ENCODE measurements at regions not wholly inside any gene's neighbourhood (a gene's known extent, or its start where the extent isn't known, plus 50 kb on each side); places are given as distances from the start of the nearest gene placed in this dataset.

- H3K4me1 Mint-ChIP-seq, result no peaks in the 10 kb centered on the region
- H3K9me3 Mint-ChIP-seq, result no peaks in the 10 kb centered on the region
- H3K27me3 Mint-ChIP-seq, result peaks cover 10% of the 10 kb centered on the region
- H3K4me3 Mint-ChIP-seq, result no peak overlapping the region
- no peak overlapping the region for H3K27ac Mint-ChIP-seq
- H3K36me3 Mint-ChIP-seq (ENCODE audit: low read depth), result no peaks in the 10 kb centered on the region
- no peak for ATAC-seq (replicated peaks)
Observed at GRCh38 chr3:110732420-110732819, 339.2 kb upstream of the NECTIN3 start.

- Mint-ChIP-seq H3K36me3 (ENCODE audit: low read depth) (no peaks in the 10 kb centered on the region), H3K4me1 (no peaks in the 10 kb centered on the region), H3K9me3 (no peaks in the 10 kb centered on the region), H3K4me3 (no peak overlapping the region), H3K27me3 (peaks cover 10% of the 10 kb centered on the region), H3K27ac (no peak overlapping the region)
- ATAC-seq (replicated peaks), result no peak
Observed at GRCh38 chr3:110733045-110733444, 338.6 kb upstream of the NECTIN3 start.

GRCh38 chr3:110734524-110734923 lies 337.1 kb upstream of the NECTIN3 start:
- H3K4me3 Mint-ChIP-seq, result no peak overlapping the region
- H3K9me3 Mint-ChIP-seq, result no peaks in the 10 kb centered on the region
- no peaks in the 10 kb centered on the region for H3K4me1 Mint-ChIP-seq
- H3K27me3 Mint-ChIP-seq, result peaks cover 10% of the 10 kb centered on the region
- no peak overlapping the region for H3K27ac Mint-ChIP-seq
- ATAC-seq (replicated peaks), result no peak
- H3K36me3 Mint-ChIP-seq (ENCODE audit: low read depth), result no peaks in the 10 kb centered on the region

GRCh38 chr3:110736332-110736731 lies 335.3 kb upstream of the NECTIN3 start:
- H3K27me3 Mint-ChIP-seq, result peaks cover 8% of the 10 kb centered on the region
- H3K4me3 Mint-ChIP-seq, result no peak overlapping the region
- no peak overlapping the region for H3K27ac Mint-ChIP-seq
- no peaks in the 10 kb centered on the region for H3K36me3 Mint-ChIP-seq (ENCODE audit: low read depth)
- no peaks in the 10 kb centered on the region for H3K9me3 Mint-ChIP-seq
- ATAC-seq (replicated peaks), result no peak
- H3K4me1 Mint-ChIP-seq, result no peaks in the 10 kb centered on the region

- no peaks in the 10 kb centered on the region for H3K4me1 Mint-ChIP-seq
- no peaks in the 10 kb centered on the region for H3K36me3 Mint-ChIP-seq (ENCODE audit: low read depth)
- no peak overlapping the region for H3K27ac Mint-ChIP-seq
- H3K9me3 Mint-ChIP-seq, result no peaks in the 10 kb centered on the region
- peaks cover 2% of the 10 kb centered on the region for H3K27me3 Mint-ChIP-seq
- no peak overlapping the region for H3K4me3 Mint-ChIP-seq
- no peak for ATAC-seq (replicated peaks)
Observed at GRCh38 chr3:110738531-110738930, 333.1 kb upstream of the NECTIN3 start.

GRCh38 chr3:110741891-110742290 lies 329.7 kb upstream of the NECTIN3 start:
- ATAC-seq (replicated peaks), result no peak
- Mint-ChIP-seq H3K27ac (no peak overlapping the region), H3K4me1 (no peaks in the 10 kb centered on the region), H3K4me3 (no peak overlapping the region), H3K9me3 (no peaks in the 10 kb centered on the region), H3K27me3 (peaks cover 2% of the 10 kb centered on the region), H3K36me3 (ENCODE audit: low read depth) (no peaks in the 10 kb centered on the region)

- Mint-ChIP-seq H3K27ac (no peak overlapping the region), H3K27me3 (peaks cover 2% of the 10 kb centered on the region), H3K36me3 (ENCODE audit: low read depth) (no peaks in the 10 kb centered on the region), H3K9me3 (no peaks in the 10 kb centered on the region), H3K4me3 (no peak overlapping the region), H3K4me1 (no peaks in the 10 kb centered on the region)
- ATAC-seq (replicated peaks), result no peak
Observed at GRCh38 chr3:110743202-110743601, 328.4 kb upstream of the NECTIN3 start.

GRCh38 chr3:110743984-110744383 lies 327.6 kb upstream of the NECTIN3 start:
- no peaks in the 10 kb centered on the region for H3K4me1 Mint-ChIP-seq
- H3K9me3 Mint-ChIP-seq, result no peaks in the 10 kb centered on the region
- H3K36me3 Mint-ChIP-seq (ENCODE audit: low read depth), result no peaks in the 10 kb centered on the region
- H3K27ac Mint-ChIP-seq, result no peak overlapping the region
- no peak for ATAC-seq (replicated peaks)
- H3K27me3 Mint-ChIP-seq, result peaks cover 2% of the 10 kb centered on the region
- H3K4me3 Mint-ChIP-seq, result no peak overlapping the region

GRCh38 chr3:110744723-110745122 lies 326.9 kb upstream of the NECTIN3 start:
- Mint-ChIP-seq H3K27ac (no peak overlapping the region), H3K36me3 (ENCODE audit: low read depth) (no peaks in the 10 kb centered on the region), H3K9me3 (no peaks in the 10 kb centered on the region), H3K4me1 (no peaks in the 10 kb centered on the region), H3K27me3 (peaks cover 2% of the 10 kb centered on the region), H3K4me3 (no peak overlapping the region)
- no peak for ATAC-seq (replicated peaks)

GRCh38 chr3:110749006-110749405 lies 322.6 kb upstream of the NECTIN3 start:
- Mint-ChIP-seq H3K4me1 (no peaks in the 10 kb centered on the region), H3K27me3 (no peaks in the 10 kb centered on the region), H3K9me3 (no peaks in the 10 kb centered on the region), H3K4me3 (no peak overlapping the region), H3K36me3 (ENCODE audit: low read depth) (no peaks in the 10 kb centered on the region), H3K27ac (no peak overlapping the region)
- no peak for ATAC-seq (replicated peaks)

GRCh38 chr3:110750201-110750600 lies 321.4 kb upstream of the NECTIN3 start:
- ATAC-seq (replicated peaks), result no peak
- no peak overlapping the region for H3K4me3 Mint-ChIP-seq
- H3K27ac Mint-ChIP-seq, result no peak overlapping the region
- H3K4me1 Mint-ChIP-seq, result no peaks in the 10 kb centered on the region
- no peaks in the 10 kb centered on the region for H3K36me3 Mint-ChIP-seq (ENCODE audit: low read depth)
- H3K27me3 Mint-ChIP-seq, result no peaks in the 10 kb centered on the region
- no peaks in the 10 kb centered on the region for H3K9me3 Mint-ChIP-seq

GRCh38 chr3:110752307-110752706 lies 319.3 kb upstream of the NECTIN3 start:
- no peak overlapping the region for H3K27ac Mint-ChIP-seq
- H3K27me3 Mint-ChIP-seq, result no peaks in the 10 kb centered on the region
- H3K4me1 Mint-ChIP-seq, result no peaks in the 10 kb centered on the region
- H3K4me3 Mint-ChIP-seq, result no peak overlapping the region
- no peak for ATAC-seq (replicated peaks)
- no peaks in the 10 kb centered on the region for H3K9me3 Mint-ChIP-seq
- no peaks in the 10 kb centered on the region for H3K36me3 Mint-ChIP-seq (ENCODE audit: low read depth)

- H3K4me3 Mint-ChIP-seq, result no peak overlapping the region
- H3K27me3 Mint-ChIP-seq, result no peaks in the 10 kb centered on the region
- no peak overlapping the region for H3K27ac Mint-ChIP-seq
- no peaks in the 10 kb centered on the region for H3K9me3 Mint-ChIP-seq
- no peak for ATAC-seq (replicated peaks)
- H3K36me3 Mint-ChIP-seq (ENCODE audit: low read depth), result no peaks in the 10 kb centered on the region
- no peaks in the 10 kb centered on the region for H3K4me1 Mint-ChIP-seq
Observed at GRCh38 chr3:110753516-110753915, 318.1 kb upstream of the NECTIN3 start.

- Mint-ChIP-seq H3K9me3 (no peaks in the 10 kb centered on the region), H3K4me3 (no peak overlapping the region), H3K4me1 (no peaks in the 10 kb centered on the region), H3K36me3 (ENCODE audit: low read depth) (no peaks in the 10 kb centered on the region), H3K27me3 (no peaks in the 10 kb centered on the region), H3K27ac (no peak overlapping the region)
- no peak for ATAC-seq (replicated peaks)
Observed at GRCh38 chr3:110754212-110754916, 317.3 kb upstream of the NECTIN3 start.

GRCh38 chr3:110755345-110755744 lies 316.3 kb upstream of the NECTIN3 start:
- Mint-ChIP-seq H3K36me3 (ENCODE audit: low read depth) (no peaks in the 10 kb centered on the region), H3K27ac (no peak overlapping the region), H3K4me1 (no peaks in the 10 kb centered on the region), H3K9me3 (no peaks in the 10 kb centered on the region), H3K27me3 (no peaks in the 10 kb centered on the region), H3K4me3 (no peak overlapping the region)
- ATAC-seq (replicated peaks), result no peak

GRCh38 chr3:110756705-110757104 lies 314.9 kb upstream of the NECTIN3 start:
- Mint-ChIP-seq H3K36me3 (ENCODE audit: low read depth) (no peaks in the 10 kb centered on the region), H3K27me3 (no peaks in the 10 kb centered on the region), H3K4me3 (no peak overlapping the region), H3K9me3 (no peaks in the 10 kb centered on the region), H3K27ac (no peak overlapping the region), H3K4me1 (no peaks in the 10 kb centered on the region)
- no peak for ATAC-seq (replicated peaks)
